Peyer's patch (tissue), 4 donors: ENCODE measurements at regions not wholly inside any gene's neighbourhood (a gene's known extent, or its start where the extent isn't known, plus 50 kb on each side); places are given as distances from the start of the nearest gene placed in this dataset.

Experiments used
- DNase-seq, 3 donors: peaks; one replicate each; pipeline ENCODE4 v3.0.0-alpha.2; 2017 to 2019
- H3K27ac ChIP-seq, 4 donors: fragments of 200-600 bp; sonication (generic); one replicate each; pipeline ENCODE4 v1.5.1; 2016 to 2019
- H3K27me3 ChIP-seq, 2 donors: fragments of 200-600 bp; sonication (generic); one replicate each; pipeline ENCODE4 v1.5.1; 2019
- H3K36me3 ChIP-seq, 3 donors: fragments of 200-600 bp; sonication (generic); one replicate each; pipeline ENCODE4 v1.5.1; 2016 to 2019
- H3K4me1 ChIP-seq, 4 donors: fragments of 200-600 bp; sonication (generic); one replicate each; pipeline ENCODE4 v1.5.1; 2016 to 2019
- H3K4me3 ChIP-seq, 4 donors: fragments of 200-600 bp; sonication (generic); 1 replicate in 3 of 4; 2 replicates in 1 of 4; pipeline ENCODE4 v1.5.1; 2016 to 2019; ENCODE audit warnings: mild to moderate bottlenecking in 1 of 4
- H3K9me3 ChIP-seq, 4 donors: fragments of 200-600 bp; sonication (generic); one replicate each; pipeline ENCODE4 v1.5.1; 2016 to 2019; ENCODE audit warnings: mild to moderate bottlenecking in 1 of 4
- CTCF ChIP-seq, 6 experiments: fragments of 450-650 bp in 4 of 6; fragments of 200-600 bp in 2 of 6; sonication (generic) in 1 of 6; IDR thresholded peaks; one replicate each; pipeline ENCODE4 v1.5.1; 2017 to 2019; ENCODE audit warnings: antibody characterized with exemption in 6 of 6, mild to moderate bottlenecking in 3 of 6, moderate library complexity in 1 of 6
- POLR2A ChIP-seq, 2 donors: fragments of 450-650 bp; IDR thresholded peaks; one replicate each; pipeline ENCODE4 v1.5.1; 2017; ENCODE audit warnings: antibody characterized with exemption in 2 of 2, mild to moderate bottlenecking in 2 of 2, moderate library complexity in 2 of 2

- no peaks in the 10 kb centered on the region for H3K9me3 ChIP-seq
- no peaks in the 10 kb centered on the region for H3K4me1 ChIP-seq
- H3K36me3 ChIP-seq: no peaks in the 10 kb centered on the region
- DNase-seq: no peak
- no peak overlapping the region for H3K27ac ChIP-seq
- no peaks in the 10 kb centered on the region for H3K27me3 ChIP-seq
- no peak overlapping the region for H3K4me3 ChIP-seq
- TF ChIP-seq CTCF (IDR thresholded peaks at IDR 0.05): no peak
- no peak for TF ChIP-seq POLR2A (IDR thresholded peaks at IDR 0.05)
These were observed 2091.2 kb upstream of the ACO1 start for GRCh38 chr9:30293231-30293630.

- Histone ChIP-seq H3K4me3 (no peak overlapping the region), H3K27ac (no peak overlapping the region), H3K4me1 (no peaks in the 10 kb centered on the region), H3K27me3 (no peaks in the 10 kb centered on the region), H3K36me3 (no peaks in the 10 kb centered on the region), H3K9me3 (no peaks in the 10 kb centered on the region)
- DNase-seq: no peak
- TF ChIP-seq CTCF (IDR thresholded peaks at IDR 0.05): no peak
- no peak for TF ChIP-seq POLR2A (IDR thresholded peaks at IDR 0.05)
These were observed 2085.2 kb upstream of the ACO1 start for GRCh38 chr9:30299126-30299780.

- DNase-seq: no peak
- no peaks in the 10 kb centered on the region for H3K36me3 ChIP-seq
- no peaks in the 10 kb centered on the region for H3K4me1 ChIP-seq
- H3K9me3 ChIP-seq: no peaks in the 10 kb centered on the region
- no peak overlapping the region for H3K27ac ChIP-seq
- H3K4me3 ChIP-seq: no peak overlapping the region
- TF ChIP-seq POLR2A (IDR thresholded peaks at IDR 0.05) (no peak), CTCF (IDR thresholded peaks at IDR 0.05) (no peak)
- H3K27me3 ChIP-seq: no peaks in the 10 kb centered on the region
These were observed 2083.0 kb upstream of the ACO1 start for GRCh38 chr9:30301271-30301963.

- H3K36me3 ChIP-seq: no peaks in the 10 kb centered on the region
- H3K27me3 ChIP-seq: no peaks in the 10 kb centered on the region
- H3K4me3 ChIP-seq: no peak overlapping the region
- H3K27ac ChIP-seq: no peak overlapping the region
- no peaks in the 10 kb centered on the region for H3K4me1 ChIP-seq
- TF ChIP-seq POLR2A (IDR thresholded peaks at IDR 0.05): no peak
- TF ChIP-seq CTCF (IDR thresholded peaks at IDR 0.05): no peak
- no peaks in the 10 kb centered on the region for H3K9me3 ChIP-seq
- no peak for DNase-seq
These were observed 2073.7 kb upstream of the ACO1 start for GRCh38 chr9:30310711-30311110.

GRCh38 chr9:30329431-30329830, 2055.0 kb upstream of the ACO1 start:
- Histone ChIP-seq H3K27ac (no peak overlapping the region), H3K9me3 (no peaks in the 10 kb centered on the region)
- TF ChIP-seq POLR2A (IDR thresholded peaks at IDR 0.05) (no peak), CTCF (IDR thresholded peaks at IDR 0.05) (no peak)

More at GRCh38 chr9:30329431-30329830, 2055.0 kb upstream of the ACO1 start:
- Histone ChIP-seq H3K4me1 (no peaks in the 10 kb centered on the region), H3K27me3 (no peaks in the 10 kb centered on the region), H3K36me3 (no peaks in the 10 kb centered on the region), H3K4me3 (no peak overlapping the region)
- no peak for DNase-seq
